Central memory CD8-positive, alpha-beta T cell (primary cell): ENCODE measurements at regions not wholly inside any gene's neighbourhood (a gene's known extent, or its start where the extent isn't known, plus 50 kb on each side); places are given as distances from the start of the nearest gene placed in this dataset.

Source experiments
- ATAC-seq: fragments of 150-1000 bp; cut with Tn5 transposase; replicated peaks from 2 replicates; pipeline ENCODE4 v1.10.0; 2022; ENCODE audit warnings: mild to moderate bottlenecking, moderate FRiP score, moderate number of reproducible peaks; ENCODE audit not compliant: poor library complexity, severe bottlenecking; ENCODE audit errors: extremely low read depth
- DNase-seq, 2 donors: peaks; one replicate each; pipeline ENCODE4 v3.0.0; 2021; ENCODE audit warnings: low spot score in 2 of 2
- H3K27ac Mint-ChIP-seq: one replicate; pipeline ENCODE4 v1.8.0; 2022; ENCODE audit warnings: low read depth, mild to moderate bottlenecking, moderate library complexity, mixed read lengths
- H3K27me3 Mint-ChIP-seq: one replicate; pipeline ENCODE4 v1.8.0; 2022; ENCODE audit warnings: mixed read lengths
- H3K36me3 Mint-ChIP-seq: one replicate; pipeline ENCODE4 v1.8.0; 2022; ENCODE audit warnings: mild to moderate bottlenecking, moderate library complexity, mixed read lengths; ENCODE audit not compliant: insufficient read depth
- H3K4me1 Mint-ChIP-seq: one replicate; pipeline ENCODE4 v1.8.0; 2022; ENCODE audit warnings: mixed read lengths
- H3K4me3 Mint-ChIP-seq: one replicate; pipeline ENCODE4 v1.8.0; 2022; ENCODE audit warnings: mild to moderate bottlenecking, moderate library complexity, mixed read lengths
- H3K9me3 Mint-ChIP-seq: one replicate; pipeline ENCODE4 v1.8.0; 2022; ENCODE audit warnings: mixed read lengths

GRCh38 chr4:173871643-173872042 lies 341.6 kb upstream of the HAND2 start:
- Mint-ChIP-seq H3K4me3 (no peak overlapping the region), H3K4me1 (no peaks in the 10 kb centered on the region), H3K36me3 (peaks cover 2% of the 10 kb centered on the region), H3K27me3 (no peaks in the 10 kb centered on the region), H3K27ac (no peak overlapping the region), H3K9me3 (no peaks in the 10 kb centered on the region)
- ATAC-seq (no peak), DNase-seq (no peak)

- ATAC-seq (no peak), DNase-seq (no peak)
- no peaks in the 10 kb centered on the region for H3K27me3 Mint-ChIP-seq
- no peak overlapping the region for H3K27ac Mint-ChIP-seq
- H3K9me3 Mint-ChIP-seq, result peaks cover 7% of the 10 kb centered on the region
- no peak overlapping the region for H3K4me3 Mint-ChIP-seq
- H3K36me3 Mint-ChIP-seq, result no peaks in the 10 kb centered on the region
- H3K4me1 Mint-ChIP-seq, result no peaks in the 10 kb centered on the region
Measured at GRCh38 chr4:173866322-173867026, 336.4 kb upstream of the HAND2 start.

GRCh38 chr4:173862754-173863153 lies 332.7 kb upstream of the HAND2 start:
- H3K4me3 Mint-ChIP-seq, result no peak overlapping the region
- H3K4me1 Mint-ChIP-seq, result no peaks in the 10 kb centered on the region
- no peaks in the 10 kb centered on the region for H3K36me3 Mint-ChIP-seq
- ATAC-seq (no peak), DNase-seq (no peak)
- no peak overlapping the region for H3K27ac Mint-ChIP-seq
- peaks cover 12% of the 10 kb centered on the region for H3K9me3 Mint-ChIP-seq
- no peaks in the 10 kb centered on the region for H3K27me3 Mint-ChIP-seq

GRCh38 chr4:173860094-173860493 lies 330.1 kb upstream of the HAND2 start:
- Mint-ChIP-seq H3K4me3 (no peak overlapping the region), H3K27me3 (no peaks in the 10 kb centered on the region), H3K4me1 (no peaks in the 10 kb centered on the region), H3K27ac (no peak overlapping the region), H3K9me3 (peaks cover 16% of the 10 kb centered on the region), H3K36me3 (no peaks in the 10 kb centered on the region)
- DNase-seq (no peak), ATAC-seq (no peak)

GRCh38 chr4:173859091-173859713 lies 329.2 kb upstream of the HAND2 start:
- DNase-seq (no peak), ATAC-seq (no peak)
- H3K4me1 Mint-ChIP-seq, result no peaks in the 10 kb centered on the region
- H3K9me3 Mint-ChIP-seq, result peaks cover 9% of the 10 kb centered on the region
- no peak overlapping the region for H3K27ac Mint-ChIP-seq
- no peaks in the 10 kb centered on the region for H3K36me3 Mint-ChIP-seq
- no peak overlapping the region for H3K4me3 Mint-ChIP-seq
- no peaks in the 10 kb centered on the region for H3K27me3 Mint-ChIP-seq

- Mint-ChIP-seq H3K4me3 (no peak overlapping the region), H3K36me3 (no peaks in the 10 kb centered on the region), H3K27ac (no peak overlapping the region), H3K27me3 (no peaks in the 10 kb centered on the region), H3K4me1 (no peaks in the 10 kb centered on the region), H3K9me3 (peaks cover 9% of the 10 kb centered on the region)
- no peak for ATAC-seq
- DNase-seq, result no peak
Measured at GRCh38 chr4:173858471-173858870, 328.4 kb upstream of the HAND2 start.

GRCh38 chr4:173857828-173858227 lies 327.8 kb upstream of the HAND2 start:
- ATAC-seq (no peak), DNase-seq (no peak)
- no peaks in the 10 kb centered on the region for H3K27me3 Mint-ChIP-seq
- no peaks in the 10 kb centered on the region for H3K4me1 Mint-ChIP-seq
- H3K9me3 Mint-ChIP-seq, result peaks cover 9% of the 10 kb centered on the region
- no peak overlapping the region for H3K4me3 Mint-ChIP-seq
- no peaks in the 10 kb centered on the region for H3K36me3 Mint-ChIP-seq
- H3K27ac Mint-ChIP-seq, result no peak overlapping the region

GRCh38 chr4:173855015-173855414 lies 325.0 kb upstream of the HAND2 start:
- H3K27me3 Mint-ChIP-seq, result no peaks in the 10 kb centered on the region
- no peak overlapping the region for H3K4me3 Mint-ChIP-seq
- no peak overlapping the region for H3K27ac Mint-ChIP-seq
- H3K36me3 Mint-ChIP-seq, result no peaks in the 10 kb centered on the region
- H3K4me1 Mint-ChIP-seq, result no peaks in the 10 kb centered on the region
- peaks cover 9% of the 10 kb centered on the region for H3K9me3 Mint-ChIP-seq
- no peak for ATAC-seq
- no peak for DNase-seq

GRCh38 chr4:173852775-173853174 lies 322.7 kb upstream of the HAND2 start:
- DNase-seq (no peak), ATAC-seq (no peak)
- H3K27me3 Mint-ChIP-seq, result no peaks in the 10 kb centered on the region
- H3K4me1 Mint-ChIP-seq, result no peaks in the 10 kb centered on the region
- no peak overlapping the region for H3K27ac Mint-ChIP-seq
- H3K4me3 Mint-ChIP-seq, result no peak overlapping the region
- no peaks in the 10 kb centered on the region for H3K36me3 Mint-ChIP-seq
- H3K9me3 Mint-ChIP-seq, result peaks cover 4% of the 10 kb centered on the region

- no peak overlapping the region for H3K27ac Mint-ChIP-seq
- DNase-seq (no peak), ATAC-seq (no peak)
- no peaks in the 10 kb centered on the region for H3K4me1 Mint-ChIP-seq
- H3K36me3 Mint-ChIP-seq, result no peaks in the 10 kb centered on the region
- no peaks in the 10 kb centered on the region for H3K27me3 Mint-ChIP-seq
- no peak overlapping the region for H3K4me3 Mint-ChIP-seq
- H3K9me3 Mint-ChIP-seq, result no peaks in the 10 kb centered on the region
Measured at GRCh38 chr4:173845580-173845979, 315.6 kb upstream of the HAND2 start.

- Mint-ChIP-seq H3K27me3 (no peaks in the 10 kb centered on the region), H3K4me3 (no peak overlapping the region), H3K9me3 (no peaks in the 10 kb centered on the region), H3K36me3 (no peaks in the 10 kb centered on the region), H3K27ac (no peak overlapping the region), H3K4me1 (no peaks in the 10 kb centered on the region)
- ATAC-seq (no peak), DNase-seq (no peak)
Measured at GRCh38 chr4:173839865-173840264, 309.8 kb upstream of the HAND2 start.

GRCh38 chr4:173837517-173837916 lies 307.5 kb upstream of the HAND2 start:
- no peaks in the 10 kb centered on the region for H3K9me3 Mint-ChIP-seq
- no peak overlapping the region for H3K4me3 Mint-ChIP-seq
- no peaks in the 10 kb centered on the region for H3K36me3 Mint-ChIP-seq
- no peaks in the 10 kb centered on the region for H3K4me1 Mint-ChIP-seq
- no peak overlapping the region for H3K27ac Mint-ChIP-seq
- H3K27me3 Mint-ChIP-seq, result no peaks in the 10 kb centered on the region
- ATAC-seq (no peak), DNase-seq (no peak)

GRCh38 chr4:173835903-173836302 lies 305.9 kb upstream of the HAND2 start:
- Mint-ChIP-seq H3K27ac (no peak overlapping the region), H3K4me1 (no peaks in the 10 kb centered on the region), H3K36me3 (no peaks in the 10 kb centered on the region), H3K27me3 (no peaks in the 10 kb centered on the region), H3K9me3 (no peaks in the 10 kb centered on the region), H3K4me3 (no peak overlapping the region)
- DNase-seq (no peak), ATAC-seq (no peak)
